H1 (cell line): ENCODE measurements at regions not wholly inside any gene's neighbourhood (a gene's known extent, or its start where the extent isn't known, plus 50 kb on each side); places are given as distances from the start of the nearest gene placed in this dataset.

Experiments
- CTCF ChIA-PET: fragments of 300-600 bp; sonication (Branson Sonifier 250); formaldehyde crosslinking; loops from one replicate; lab custom pipeline; 2021; ENCODE audit not compliant: partially characterized antibody; lab: Charles Lee
- POLR2A ChIA-PET: fragments of 300-600 bp; sonication (Branson Sonifier 250); formaldehyde crosslinking; loops from one replicate; lab custom pipeline; 2021; ENCODE audit warnings: inconsistent platforms; ENCODE audit not compliant: partially characterized antibody; lab: Charles Lee
- DNase-seq, 2 experiments: peaks; one replicate each; pipeline versions ENCODE4 v3.0.0 to v3.0.0-alpha.2; 2010 to 2022; ENCODE audit warnings: low spot score in 2 of 2, low read depth in 1 of 2, mixed read lengths in 1 of 2
- FAIRE-seq: peaks from 2 replicates; lab custom pipeline; 2011; peaks lifted over from hg19 to GRCh38; lab: Jason Lieb, UNC
- H2AFZ ChIP-seq: 2 replicates; pipeline ENCODE4 v1.8.1; 2012; ENCODE audit warnings: low read length, inconsistent platforms
- H2AK5ac ChIP-seq: 2 replicates; pipeline ENCODE4 v1.6.1; 2013; ENCODE audit warnings: low read depth, low read length
- H2BK120ac ChIP-seq: replicated peaks from 2 replicates; pipeline ENCODE3; 2013; ENCODE audit warnings: low read depth, low read length, inconsistent platforms
- H2BK12ac ChIP-seq: 2 replicates; pipeline ENCODE4 v1.6.1; 2013; ENCODE audit warnings: low read depth, low read length
- H2BK15ac ChIP-seq: 2 replicates; pipeline ENCODE4 v1.6.1; 2013; ENCODE audit warnings: low read length
- H2BK20ac ChIP-seq: 2 replicates; pipeline ENCODE4 v1.6.1; 2013; ENCODE audit warnings: low read length
- H2BK5ac ChIP-seq: 2 replicates; pipeline ENCODE4 v1.6.1; 2013; ENCODE audit warnings: low read depth, low read length
- H3K14ac ChIP-seq: 2 replicates; pipeline ENCODE4 v1.6.1; 2013; ENCODE audit warnings: inconsistent platforms; ENCODE audit not compliant: insufficient read length
- H3K18ac ChIP-seq: 2 replicates; pipeline ENCODE4 v1.6.1; 2013; ENCODE audit warnings: low read length; ENCODE audit errors: extremely low read depth
- H3K23ac ChIP-seq: 2 replicates; pipeline ENCODE4 v1.6.1; 2013; ENCODE audit warnings: inconsistent platforms; ENCODE audit not compliant: insufficient read length
- H3K23me2 ChIP-seq: 2 replicates; pipeline ENCODE4 v1.6.1; 2013; ENCODE audit warnings: low read depth, low read length
- H3K27ac ChIP-seq: 2 replicates; pipeline ENCODE4 v1.6.1; 2011; ENCODE audit warnings: low read depth, low read length, inconsistent platforms
- H3K27me3 ChIP-seq, 4 experiments: replicated peaks in 1 of 4; 1 replicate in 1 of 4; 2 replicates in 3 of 4; pipeline versions ENCODE4 v1.6.1 to v1.8.1; 2011 to 2013; ENCODE audit warnings: low read length in 3 of 4, mild to moderate bottlenecking in 3 of 4, inconsistent platforms in 2 of 4, mixed read lengths in 2 of 4, moderate library complexity in 1 of 4; ENCODE audit not compliant: control insufficient read depth in 3 of 4, insufficient read depth in 3 of 4; ENCODE audit errors: extremely low read depth in 1 of 4
- H3K36me3 ChIP-seq, 4 experiments: 2 replicates each; pipeline versions ENCODE4 v1.6.1 to v1.8.1; 2011 to 2013; ENCODE audit warnings: mild to moderate bottlenecking in 4 of 4, low read length in 3 of 4, moderate library complexity in 2 of 4, control low read depth in 1 of 4, inconsistent platforms in 1 of 4; ENCODE audit not compliant: insufficient read depth in 4 of 4, control insufficient read depth in 2 of 4
- H3K4ac ChIP-seq: replicated peaks from 2 replicates; pipeline ENCODE3; 2013; ENCODE audit warnings: low read length, low read depth, mixed read lengths, inconsistent platforms; ENCODE audit not compliant: insufficient read length
- H3K4me1 ChIP-seq, 4 experiments: replicated peaks in 1 of 4; 1 replicate in 1 of 4; 2 replicates in 3 of 4; pipeline versions ENCODE4 v1.6.1 to v1.8.1; 2011 to 2013; ENCODE audit warnings: low read length in 3 of 4, inconsistent platforms in 2 of 4, mixed read lengths in 1 of 4; ENCODE audit not compliant: insufficient read depth in 4 of 4, control insufficient read depth in 3 of 4
- H3K4me2 ChIP-seq, 2 experiments: 2 replicates each; pipeline versions ENCODE4 v1.6.1 to v1.8.1; 2011 to 2013; ENCODE audit warnings: low read depth in 2 of 2, low read length in 2 of 2, control low read depth in 1 of 2, inconsistent platforms in 1 of 2, mild to moderate bottlenecking in 1 of 2; ENCODE audit not compliant: insufficient read depth in 1 of 2
- H3K4me3 ChIP-seq, 4 experiments: fragments of 200-600, 300-600 bp in 1 of 4; sonication (generic), shearing (Covaris generic), sonication (Bioruptor Twin) in 1 of 4; 2 replicates each; pipeline versions ENCODE4 v1.5.1 to v1.8.1; 2011 to 2016; ENCODE audit warnings: low read length in 4 of 4, low read depth in 3 of 4, control low read depth in 2 of 4, inconsistent platforms in 2 of 4, mild to moderate bottlenecking in 2 of 4, mixed read lengths in 1 of 4, moderate library complexity in 1 of 4; ENCODE audit not compliant: insufficient read depth in 2 of 4; ENCODE audit errors: extremely low read depth in 1 of 4
- H3K56ac ChIP-seq: replicated peaks from 2 replicates; pipeline ENCODE3; 2013; ENCODE audit warnings: low read depth, mild to moderate bottlenecking, mixed read lengths, low read length, inconsistent platforms; ENCODE audit not compliant: insufficient read length
- H3K79me1 ChIP-seq: 2 replicates; pipeline ENCODE4 v1.6.1; 2013; ENCODE audit warnings: low read depth, low read length, control low read depth
- H3K79me2 ChIP-seq, 2 experiments: 2 replicates each; pipeline versions ENCODE4 v1.6.1 to v1.8.1; 2012 to 2013; ENCODE audit warnings: low read length in 2 of 2, mild to moderate bottlenecking in 2 of 2, inconsistent platforms in 1 of 2; ENCODE audit not compliant: insufficient read depth in 2 of 2, control insufficient read depth in 1 of 2
- H3K9ac ChIP-seq, 4 experiments: replicated peaks in 1 of 4; 1 replicate in 1 of 4; 2 replicates in 3 of 4; pipeline versions ENCODE4 v1.6.1 to v1.8.1; 2011 to 2013; ENCODE audit warnings: low read depth in 3 of 4, low read length in 3 of 4, control low read depth in 2 of 4, mild to moderate bottlenecking in 2 of 4, moderate library complexity in 2 of 4, inconsistent platforms in 1 of 4; ENCODE audit errors: extremely low read depth in 1 of 4
- H3K9me3 ChIP-seq, 2 experiments: 2 replicates each; pipeline versions ENCODE4 v1.6.1 to v1.8.1; 2012 to 2013; ENCODE audit warnings: mild to moderate bottlenecking in 2 of 2, moderate library complexity in 2 of 2, control low read depth in 1 of 2, inconsistent platforms in 1 of 2, low read depth in 1 of 2, low read length in 1 of 2, mixed read lengths in 1 of 2; ENCODE audit not compliant: insufficient read depth in 2 of 2
- H4K20me1 ChIP-seq, 2 experiments: replicated peaks in 1 of 2; 2 replicates each; pipeline versions ENCODE3 to v1.8.1; 2011 to 2013; ENCODE audit warnings: inconsistent platforms in 2 of 2, low read length in 2 of 2, mild to moderate bottlenecking in 1 of 2; ENCODE audit not compliant: insufficient read depth in 2 of 2, control insufficient read depth in 1 of 2
- H4K5ac ChIP-seq: 2 replicates; pipeline ENCODE4 v1.6.1; 2013; ENCODE audit warnings: low read length, low read depth, mixed read lengths, inconsistent platforms; ENCODE audit not compliant: insufficient read length
- H4K8ac ChIP-seq: 2 replicates; pipeline ENCODE4 v1.8.0; 2013; ENCODE audit warnings: mild to moderate bottlenecking, moderate library complexity, low read length, inconsistent platforms; ENCODE audit not compliant: insufficient read depth; ENCODE audit errors: extremely low read depth
- H4K91ac ChIP-seq: replicated peaks from 2 replicates; pipeline ENCODE3; 2013; ENCODE audit warnings: low read length, mixed read lengths, inconsistent platforms; ENCODE audit not compliant: insufficient read length
- ASH2L ChIP-seq: fragments of 200-600, 300-600 bp; sonication (generic); IDR thresholded peaks from one replicate; pipeline ENCODE4 v1.7.1; 2017; ENCODE audit warnings: low read length
- ATF3 ChIP-seq: IDR thresholded peaks from 2 replicates; pipeline ENCODE4 v1.6.1; 2011; ENCODE audit warnings: low read depth, mild to moderate bottlenecking, low read length; ENCODE audit not compliant: insufficient read depth
- BACH1 ChIP-seq: IDR thresholded peaks from 2 replicates; pipeline ENCODE4 v1.6.1; 2012; ENCODE audit warnings: low read length, improper control_type of control experiment
- CBX5 ChIP-seq: fragments of 300-800, 300-1000 bp; sonication (generic); IDR thresholded peaks from 2 replicates; pipeline ENCODE4 v1.7.1; 2016; ENCODE audit warnings: antibody characterized with exemption, low read length, low read depth
- JUN ChIP-seq: IDR thresholded peaks from 2 replicates; pipeline ENCODE4 v1.6.1; 2011; ENCODE audit warnings: low read depth, mild to moderate bottlenecking, improper control_type of control experiment, low read length
- KDM1A ChIP-seq: fragments of 200-600, 300-600 bp; sonication (generic); IDR thresholded peaks from 2 replicates; pipeline ENCODE4 v1.7.1; 2016; ENCODE audit warnings: mild to moderate bottlenecking, low read length, borderline replicate concordance
- MAFK ChIP-seq: IDR thresholded peaks from 2 replicates; pipeline ENCODE4 v1.6.1; 2012; ENCODE audit warnings: low read depth, mild to moderate bottlenecking, improper control_type of control experiment, low read length
- NRF1 ChIP-seq: IDR thresholded peaks from 2 replicates; pipeline ENCODE4 v1.6.1; 2011; ENCODE audit warnings: mild to moderate bottlenecking, low read depth, low read length, improper control_type of control experiment
- RAD21 ChIP-seq, 2 experiments: IDR thresholded peaks in 1 of 2; conservative IDR thresholded peaks in 1 of 2; 2 replicates each; pipeline ENCODE4 v1.6.1; 2011; ENCODE audit warnings: low read depth in 2 of 2, low read length in 2 of 2, improper control_type of control experiment in 1 of 2, inconsistent platforms in 1 of 2, mild to moderate bottlenecking in 1 of 2, moderate library complexity in 1 of 2
- RBBP5 ChIP-seq: IDR thresholded peaks from 2 replicates; pipeline ENCODE4 v1.7.1; 2012; ENCODE audit warnings: low read depth, mild to moderate bottlenecking, inconsistent platforms, low read length, moderate library complexity, borderline replicate concordance
- RFX5 ChIP-seq: IDR thresholded peaks from 2 replicates; pipeline ENCODE4 v1.6.1; 2011; ENCODE audit warnings: low read depth, low read length, improper control_type of control experiment, borderline replicate concordance
- RXRA ChIP-seq: IDR thresholded peaks from 2 replicates; pipeline ENCODE4 v1.6.1; 2011; ENCODE audit warnings: low read depth, mild to moderate bottlenecking, low read length, moderate library complexity; ENCODE audit not compliant: insufficient read depth
- SIN3A ChIP-seq, 2 experiments: IDR thresholded peaks in 1 of 2; conservative IDR thresholded peaks in 1 of 2; 2 replicates each; pipeline ENCODE4 v1.6.1; 2011 to 2012; ENCODE audit warnings: low read length in 2 of 2, improper control_type of control experiment in 1 of 2, low read depth in 1 of 2, mild to moderate bottlenecking in 1 of 2
- SIX5 ChIP-seq: IDR thresholded peaks from 2 replicates; pipeline ENCODE4 v1.6.1; 2011; ENCODE audit warnings: mild to moderate bottlenecking, low read depth, low read length
- TAF1 ChIP-seq: IDR thresholded peaks from 2 replicates; pipeline ENCODE4 v1.6.1; 2011; ENCODE audit warnings: mild to moderate bottlenecking, low read depth, low read length
- WGBS, 2 experiments: shearing (Covaris generic) in 1 of 2; methylation state at CpG; one replicate each; pipeline versions ENCODE4 v1.1.6 to v1.1.7; 2013 to 2015; ENCODE audit warnings: low lambda C conversion rate in 2 of 2, mixed read lengths in 2 of 2, inconsistent platforms in 1 of 2, low coverage in 1 of 2, missing lambda C conversion rate in 1 of 2; ENCODE audit not compliant: insufficient replicate concordance in 2 of 2, insufficient coverage in 1 of 2, insufficient read length in 1 of 2; ENCODE audit errors: extremely low coverage in 1 of 2, missing lambda C conversion rate in 1 of 2; 5-methylcytosine and 5-hydroxymethylcytosine counted together

- H3K9me3 ChIP-seq = no peaks in the 10 kb centered on the region
- FAIRE-seq (no peak), DNase-seq (no peak)
- no peak overlapping the region for H3K18ac ChIP-seq
- no peaks in the 10 kb centered on the region for H4K20me1 ChIP-seq
- H4K91ac ChIP-seq = no peak overlapping the region
- H3K14ac ChIP-seq = no peak overlapping the region
- no peak overlapping the region for H2BK5ac ChIP-seq
- POLR2A ChIA-PET = no interaction called here
- peaks cover 0 to 3% (median 0%) of the 10 kb centered on the region in 4 experiments; a peak in 1 of 7 replicates for H3K4me1 ChIP-seq
- no peaks in the 10 kb centered on the region for H3K79me1 ChIP-seq
- no peak overlapping the region for H3K27ac ChIP-seq
- H2BK20ac ChIP-seq = no peak overlapping the region
- WGBS, 2 experiments = 100% methylated on average over 1 of the region's 1 CpG; no CpG with 5 or more reads in 1 of the 2 experiments
- no peaks in the 10 kb centered on the region for H3K36me3 ChIP-seq
- H3K23ac ChIP-seq = no peak overlapping the region
- H3K79me2 ChIP-seq = no peaks in the 10 kb centered on the region
- no peak overlapping the region for H4K5ac ChIP-seq
- H3K9ac ChIP-seq = no peak overlapping the region
- H4K8ac ChIP-seq = no peak overlapping the region
- H2AFZ ChIP-seq = no peak overlapping the region
- no peak overlapping the region for H3K56ac ChIP-seq
- CTCF ChIA-PET = no interaction called here
- H2BK15ac ChIP-seq = no peak overlapping the region
- H3K23me2 ChIP-seq = no peaks in the 10 kb centered on the region
- H2BK12ac ChIP-seq = no peak overlapping the region
- no peak overlapping the region for H3K4me3 ChIP-seq
- no peak overlapping the region for H3K4me2 ChIP-seq
- no peak overlapping the region for H2AK5ac ChIP-seq
- H2BK120ac ChIP-seq = no peak overlapping the region
- no peaks in the 10 kb centered on the region for H3K27me3 ChIP-seq
- no peak overlapping the region for H3K4ac ChIP-seq
- no peak for TF ChIP-seq NRF1
- no peak for TF ChIP-seq RBBP5
- TF ChIP-seq MAFK = no peak
- TF ChIP-seq TAF1 = no peak
- TF ChIP-seq RAD21 (IDR thresholded peaks at IDR 0.05 in 1 of 2, conservative IDR thresholded peaks at IDR 0.05 in 1 of 2; ENCODE audit: low read depth in 2 of 2, low read length in 2 of 2) = no peak
- TF ChIP-seq BACH1 = no peak
- TF ChIP-seq JUN = no peak
- no peak for TF ChIP-seq SIX5
- TF ChIP-seq RXRA = no peak
- TF ChIP-seq KDM1A = no peak
- TF ChIP-seq RFX5 = no peak
- TF ChIP-seq ASH2L = no peak
- no peak for TF ChIP-seq CBX5
- TF ChIP-seq ATF3 = no peak
- no peak for TF ChIP-seq SIN3A (conservative IDR thresholded peaks at IDR 0.05 in 1 of 2, IDR thresholded peaks at IDR 0.05 in 1 of 2; ENCODE audit: low read depth in 1 of 2, low read length in 2 of 2)
Observed at GRCh38 chr2:83949361-83949760, 509.7 kb downstream of the SUCLG1 start.
